H1 (cell line): ENCODE measurements at regions not wholly inside any gene's neighbourhood (a gene's known extent, or its start where the extent isn't known, plus 50 kb on each side); places are given as distances from the start of the nearest gene placed in this dataset.

ENCODE experiments used
- CTCF ChIA-PET: fragments of 300-600 bp; sonication (Branson Sonifier 250); formaldehyde crosslinking; loops from one replicate; lab custom pipeline; 2021; ENCODE audit not compliant: partially characterized antibody; lab: Charles Lee
- POLR2A ChIA-PET: fragments of 300-600 bp; sonication (Branson Sonifier 250); formaldehyde crosslinking; loops from one replicate; lab custom pipeline; 2021; ENCODE audit warnings: inconsistent platforms; ENCODE audit not compliant: partially characterized antibody; lab: Charles Lee
- DNase-seq, 2 experiments: peaks; one replicate each; pipeline versions ENCODE4 v3.0.0 to v3.0.0-alpha.2; 2010 to 2022; ENCODE audit warnings: low spot score in 2 of 2, low read depth in 1 of 2, mixed read lengths in 1 of 2
- FAIRE-seq: peaks from 2 replicates; lab custom pipeline; 2011; peaks lifted over from hg19 to GRCh38; lab: Jason Lieb, UNC
- H2AFZ ChIP-seq: 2 replicates; pipeline ENCODE4 v1.8.1; 2012; ENCODE audit warnings: low read length, inconsistent platforms
- H2AK5ac ChIP-seq: 2 replicates; pipeline ENCODE4 v1.6.1; 2013; ENCODE audit warnings: low read depth, low read length
- H2BK120ac ChIP-seq: replicated peaks from 2 replicates; pipeline ENCODE3; 2013; ENCODE audit warnings: low read depth, low read length, inconsistent platforms
- H2BK12ac ChIP-seq: 2 replicates; pipeline ENCODE4 v1.6.1; 2013; ENCODE audit warnings: low read depth, low read length
- H2BK15ac ChIP-seq: 2 replicates; pipeline ENCODE4 v1.6.1; 2013; ENCODE audit warnings: low read length
- H2BK20ac ChIP-seq: 2 replicates; pipeline ENCODE4 v1.6.1; 2013; ENCODE audit warnings: low read length
- H2BK5ac ChIP-seq: 2 replicates; pipeline ENCODE4 v1.6.1; 2013; ENCODE audit warnings: low read depth, low read length
- H3K14ac ChIP-seq: 2 replicates; pipeline ENCODE4 v1.6.1; 2013; ENCODE audit warnings: inconsistent platforms; ENCODE audit not compliant: insufficient read length
- H3K18ac ChIP-seq: 2 replicates; pipeline ENCODE4 v1.6.1; 2013; ENCODE audit warnings: low read length; ENCODE audit errors: extremely low read depth
- H3K23ac ChIP-seq: 2 replicates; pipeline ENCODE4 v1.6.1; 2013; ENCODE audit warnings: inconsistent platforms; ENCODE audit not compliant: insufficient read length
- H3K23me2 ChIP-seq: 2 replicates; pipeline ENCODE4 v1.6.1; 2013; ENCODE audit warnings: low read depth, low read length
- H3K27ac ChIP-seq: 2 replicates; pipeline ENCODE4 v1.6.1; 2011; ENCODE audit warnings: low read depth, low read length, inconsistent platforms
- H3K27me3 ChIP-seq, 4 experiments: replicated peaks in 1 of 4; 1 replicate in 1 of 4; 2 replicates in 3 of 4; pipeline versions ENCODE4 v1.6.1 to v1.8.1; 2011 to 2013; ENCODE audit warnings: low read length in 3 of 4, mild to moderate bottlenecking in 3 of 4, inconsistent platforms in 2 of 4, mixed read lengths in 2 of 4, moderate library complexity in 1 of 4; ENCODE audit not compliant: control insufficient read depth in 3 of 4, insufficient read depth in 3 of 4; ENCODE audit errors: extremely low read depth in 1 of 4
- H3K36me3 ChIP-seq, 4 experiments: 2 replicates each; pipeline versions ENCODE4 v1.6.1 to v1.8.1; 2011 to 2013; ENCODE audit warnings: mild to moderate bottlenecking in 4 of 4, low read length in 3 of 4, moderate library complexity in 2 of 4, control low read depth in 1 of 4, inconsistent platforms in 1 of 4; ENCODE audit not compliant: insufficient read depth in 4 of 4, control insufficient read depth in 2 of 4
- H3K4ac ChIP-seq: replicated peaks from 2 replicates; pipeline ENCODE3; 2013; ENCODE audit warnings: low read length, low read depth, mixed read lengths, inconsistent platforms; ENCODE audit not compliant: insufficient read length
- H3K4me1 ChIP-seq, 4 experiments: replicated peaks in 1 of 4; 1 replicate in 1 of 4; 2 replicates in 3 of 4; pipeline versions ENCODE4 v1.6.1 to v1.8.1; 2011 to 2013; ENCODE audit warnings: low read length in 3 of 4, inconsistent platforms in 2 of 4, mixed read lengths in 1 of 4; ENCODE audit not compliant: insufficient read depth in 4 of 4, control insufficient read depth in 3 of 4
- H3K4me2 ChIP-seq, 2 experiments: 2 replicates each; pipeline versions ENCODE4 v1.6.1 to v1.8.1; 2011 to 2013; ENCODE audit warnings: low read depth in 2 of 2, low read length in 2 of 2, control low read depth in 1 of 2, inconsistent platforms in 1 of 2, mild to moderate bottlenecking in 1 of 2; ENCODE audit not compliant: insufficient read depth in 1 of 2
- H3K4me3 ChIP-seq, 4 experiments: fragments of 200-600, 300-600 bp in 1 of 4; sonication (generic), shearing (Covaris generic), sonication (Bioruptor Twin) in 1 of 4; 2 replicates each; pipeline versions ENCODE4 v1.5.1 to v1.8.1; 2011 to 2016; ENCODE audit warnings: low read length in 4 of 4, low read depth in 3 of 4, control low read depth in 2 of 4, inconsistent platforms in 2 of 4, mild to moderate bottlenecking in 2 of 4, mixed read lengths in 1 of 4, moderate library complexity in 1 of 4; ENCODE audit not compliant: insufficient read depth in 2 of 4; ENCODE audit errors: extremely low read depth in 1 of 4
- H3K56ac ChIP-seq: replicated peaks from 2 replicates; pipeline ENCODE3; 2013; ENCODE audit warnings: low read depth, mild to moderate bottlenecking, mixed read lengths, low read length, inconsistent platforms; ENCODE audit not compliant: insufficient read length
- H3K79me1 ChIP-seq: 2 replicates; pipeline ENCODE4 v1.6.1; 2013; ENCODE audit warnings: low read depth, low read length, control low read depth
- H3K79me2 ChIP-seq, 2 experiments: 2 replicates each; pipeline versions ENCODE4 v1.6.1 to v1.8.1; 2012 to 2013; ENCODE audit warnings: low read length in 2 of 2, mild to moderate bottlenecking in 2 of 2, inconsistent platforms in 1 of 2; ENCODE audit not compliant: insufficient read depth in 2 of 2, control insufficient read depth in 1 of 2
- H3K9ac ChIP-seq, 4 experiments: replicated peaks in 1 of 4; 1 replicate in 1 of 4; 2 replicates in 3 of 4; pipeline versions ENCODE4 v1.6.1 to v1.8.1; 2011 to 2013; ENCODE audit warnings: low read depth in 3 of 4, low read length in 3 of 4, control low read depth in 2 of 4, mild to moderate bottlenecking in 2 of 4, moderate library complexity in 2 of 4, inconsistent platforms in 1 of 4; ENCODE audit errors: extremely low read depth in 1 of 4
- H3K9me3 ChIP-seq, 2 experiments: 2 replicates each; pipeline versions ENCODE4 v1.6.1 to v1.8.1; 2012 to 2013; ENCODE audit warnings: mild to moderate bottlenecking in 2 of 2, moderate library complexity in 2 of 2, control low read depth in 1 of 2, inconsistent platforms in 1 of 2, low read depth in 1 of 2, low read length in 1 of 2, mixed read lengths in 1 of 2; ENCODE audit not compliant: insufficient read depth in 2 of 2
- H4K20me1 ChIP-seq, 2 experiments: replicated peaks in 1 of 2; 2 replicates each; pipeline versions ENCODE3 to v1.8.1; 2011 to 2013; ENCODE audit warnings: inconsistent platforms in 2 of 2, low read length in 2 of 2, mild to moderate bottlenecking in 1 of 2; ENCODE audit not compliant: insufficient read depth in 2 of 2, control insufficient read depth in 1 of 2
- H4K5ac ChIP-seq: 2 replicates; pipeline ENCODE4 v1.6.1; 2013; ENCODE audit warnings: low read length, low read depth, mixed read lengths, inconsistent platforms; ENCODE audit not compliant: insufficient read length
- H4K8ac ChIP-seq: 2 replicates; pipeline ENCODE4 v1.8.0; 2013; ENCODE audit warnings: mild to moderate bottlenecking, moderate library complexity, low read length, inconsistent platforms; ENCODE audit not compliant: insufficient read depth; ENCODE audit errors: extremely low read depth
- H4K91ac ChIP-seq: replicated peaks from 2 replicates; pipeline ENCODE3; 2013; ENCODE audit warnings: low read length, mixed read lengths, inconsistent platforms; ENCODE audit not compliant: insufficient read length
- ASH2L ChIP-seq: fragments of 200-600, 300-600 bp; sonication (generic); IDR thresholded peaks from one replicate; pipeline ENCODE4 v1.7.1; 2017; ENCODE audit warnings: low read length
- BACH1 ChIP-seq: IDR thresholded peaks from 2 replicates; pipeline ENCODE4 v1.6.1; 2012; ENCODE audit warnings: low read length, improper control_type of control experiment
- CHD2 ChIP-seq: IDR thresholded peaks from 2 replicates; pipeline ENCODE4 v1.6.1; 2012; ENCODE audit warnings: low read length, improper control_type of control experiment
- CREB1 ChIP-seq: IDR thresholded peaks from 2 replicates; pipeline ENCODE4 v1.6.1; 2012; ENCODE audit warnings: inconsistent platforms
- CTBP2 ChIP-seq: IDR thresholded peaks from 2 replicates; pipeline ENCODE4 v1.7.0; 2011; ENCODE audit warnings: borderline replicate concordance, mild to moderate bottlenecking, moderate library complexity, mixed read lengths, low read length; ENCODE audit not compliant: insufficient read depth, insufficient read length
- EZH2 ChIP-seq: fragments of 200-600 bp; sonication (generic); IDR thresholded peaks from 2 replicates; pipeline ENCODE4 v1.7.1; 2012; ENCODE audit warnings: low read depth, mild to moderate bottlenecking, moderate library complexity, low read length, inconsistent platforms; ENCODE audit not compliant: severe bottlenecking
- KDM4A ChIP-seq: IDR thresholded peaks from one replicate; pipeline ENCODE4 v1.7.1; 2012; ENCODE audit warnings: low read depth, mild to moderate bottlenecking, moderate library complexity, low read length, inconsistent platforms; ENCODE audit not compliant: severe bottlenecking
- KDM5A ChIP-seq: fragments of 200-600 bp; IDR thresholded peaks from 2 replicates; pipeline ENCODE4 v1.7.1; 2012; ENCODE audit warnings: mild to moderate bottlenecking, low read length, inconsistent platforms, mixed read lengths
- POLR2AphosphoS5 ChIP-seq: IDR thresholded peaks from 2 replicates; pipeline ENCODE4 v1.6.1; 2011; ENCODE audit warnings: low read depth, low read length
- RNF2 ChIP-seq: fragments of 200-900, 300-1000 bp; sonication (generic); IDR thresholded peaks from 2 replicates; pipeline ENCODE4 v1.7.1; 2016; ENCODE audit warnings: borderline replicate concordance, low read depth, mild to moderate bottlenecking, antibody characterized with exemption, low read length; ENCODE audit not compliant: poor library complexity, severe bottlenecking; ENCODE audit errors: missing control alignments
- RXRA ChIP-seq: IDR thresholded peaks from 2 replicates; pipeline ENCODE4 v1.6.1; 2011; ENCODE audit warnings: low read depth, mild to moderate bottlenecking, low read length, moderate library complexity; ENCODE audit not compliant: insufficient read depth
- SIN3A ChIP-seq, 2 experiments: IDR thresholded peaks in 1 of 2; conservative IDR thresholded peaks in 1 of 2; 2 replicates each; pipeline ENCODE4 v1.6.1; 2011 to 2012; ENCODE audit warnings: low read length in 2 of 2, improper control_type of control experiment in 1 of 2, low read depth in 1 of 2, mild to moderate bottlenecking in 1 of 2
- SIRT6 ChIP-seq: IDR thresholded peaks from one replicate; pipeline ENCODE4 v1.7.1; 2012; ENCODE audit warnings: low read length, inconsistent platforms
- ZNF274 ChIP-seq: IDR thresholded peaks from 2 replicates; pipeline ENCODE4 v1.7.0; 2012; ENCODE audit warnings: low read length, borderline replicate concordance; ENCODE audit errors: extremely low read depth
- WGBS, 2 experiments: shearing (Covaris generic) in 1 of 2; methylation state at CpG; one replicate each; pipeline versions ENCODE4 v1.1.6 to v1.1.7; 2013 to 2015; ENCODE audit warnings: low lambda C conversion rate in 2 of 2, mixed read lengths in 2 of 2, inconsistent platforms in 1 of 2, low coverage in 1 of 2, missing lambda C conversion rate in 1 of 2; ENCODE audit not compliant: insufficient replicate concordance in 2 of 2, insufficient coverage in 1 of 2, insufficient read length in 1 of 2; ENCODE audit errors: extremely low coverage in 1 of 2, missing lambda C conversion rate in 1 of 2; 5-methylcytosine and 5-hydroxymethylcytosine counted together
- TF ChIP-seq, protein P1 (sequence below): IDR thresholded peaks from 2 replicates; pipeline ENCODE4 v1.6.1; 2012; ENCODE audit warnings: inconsistent platforms

DNA sequence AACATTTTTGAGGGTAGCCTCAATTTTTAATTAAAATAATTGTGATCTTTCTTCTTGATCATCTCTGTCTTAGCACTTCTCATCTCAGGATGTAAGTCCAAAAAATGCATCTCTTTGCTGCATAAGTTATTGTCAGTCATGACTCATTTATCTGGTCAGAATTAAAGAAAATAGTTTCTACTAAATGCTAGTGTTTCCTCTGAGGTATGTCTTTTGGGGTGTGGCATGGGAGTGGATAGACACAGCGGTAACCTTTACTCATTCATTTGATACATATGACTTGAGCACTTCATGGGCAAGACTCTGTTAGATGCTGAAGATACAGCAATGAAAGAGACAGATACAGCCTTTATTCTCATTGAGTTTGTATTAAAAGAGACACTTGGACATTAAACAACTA, 284.7 kb downstream of the IRS1 start:
- Histone ChIP-seq H3K9me3 (no peaks in the 10 kb centered on the region; a peak in 1 of 4 replicates), H3K27me3 (no peaks in the 10 kb centered on the region), H2BK12ac (no peak overlapping the region), H3K79me2 (no peaks in the 10 kb centered on the region), H3K36me3 (no peaks in the 10 kb centered on the region), H2AFZ (no peak overlapping the region), H2BK5ac (no peak overlapping the region), H2BK15ac (no peak overlapping the region), H2AK5ac (no peak overlapping the region), H3K23ac (no peak overlapping the region), H3K23me2 (no peaks in the 10 kb centered on the region), H3K79me1 (no peaks in the 10 kb centered on the region), H3K4me1 (no peaks in the 10 kb centered on the region), H4K8ac (no peak overlapping the region), H3K18ac (no peak overlapping the region), H2BK20ac (no peak overlapping the region), H3K4ac (no peak overlapping the region), H3K27ac (no peak overlapping the region), H2BK120ac (no peak overlapping the region), H3K4me2 (no peak overlapping the region), H4K20me1 (no peaks in the 10 kb centered on the region), H4K5ac (no peak overlapping the region), H3K56ac (no peak overlapping the region), H3K4me3 (no peak overlapping the region), H4K91ac (no peak overlapping the region), H3K9ac (no peak overlapping the region), H3K14ac (no peak overlapping the region)
- DNase-seq (no peak), FAIRE-seq (no peak)
- WGBS, 2 experiments: 100% methylated on average over 1 of the region's 1 CpG; no CpG with 5 or more reads in 1 of the 2 experiments
- POLR2A ChIA-PET: no interaction called here
- CTCF ChIA-PET: no interaction called here
- TF ChIP-seq KDM4A (no peak), ASH2L (no peak), ZNF274 (no peak), BACH1 (no peak), POLR2AphosphoS5 (no peak), SIN3A (conservative IDR thresholded peaks at IDR 0.05 in 1 of 2, IDR thresholded peaks at IDR 0.05 in 1 of 2; ENCODE audit: low read depth in 1 of 2, low read length in 2 of 2) (no peak), RXRA (no peak), KDM5A (no peak), SIRT6 (no peak), CTBP2 (no peak), CREB1 (no peak), CHD2 (no peak), EZH2 (no peak), RNF2 (no peak)
- TF ChIP-seq, protein P1, sequence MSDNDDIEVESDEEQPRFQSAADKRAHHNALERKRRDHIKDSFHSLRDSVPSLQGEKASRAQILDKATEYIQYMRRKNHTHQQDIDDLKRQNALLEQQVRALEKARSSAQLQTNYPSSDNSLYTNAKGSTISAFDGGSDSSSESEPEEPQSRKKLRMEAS: no peak
